SK-N-SH treated with all-trans-retinoic acid at 6 μM for 48 hours (cell line): ENCODE measurements at regions not wholly inside any gene's neighbourhood (a gene's known extent, or its start where the extent isn't known, plus 50 kb on each side); places are given as distances from the start of the nearest gene placed in this dataset.

Experiments
- ATAC-seq: fragments of 200-7000 bp; cut with Tn5 transposase; 3 replicates; pipeline ENCODE4 v1.9.1; 2020; ENCODE audit warnings: mild to moderate bottlenecking, moderate library complexity
- BACH2 ChIP-seq: fragments of 250-450 bp; sonication (Bioruptor Pico); IDR thresholded peaks from 2 replicates; pipeline ENCODE4 v1.9.0; 2021; ENCODE audit warnings: mild to moderate bottlenecking, borderline replicate concordance
- CSDC2 ChIP-seq: fragments of 250-450 bp; sonication (Bioruptor Pico); IDR thresholded peaks from 2 replicates; pipeline ENCODE4 v1.5.0; 2020; ENCODE audit warnings: mild to moderate bottlenecking, moderate library complexity
- ESRRG ChIP-seq: fragments of 250-450 bp; sonication (Bioruptor Pico); IDR thresholded peaks from 2 replicates; pipeline ENCODE4 v1.6.1; 2021; ENCODE audit warnings: mild to moderate bottlenecking
- GLIS3 ChIP-seq: fragments of 250-450 bp; sonication (Bioruptor Pico); IDR thresholded peaks from 2 replicates; pipeline ENCODE4 v1.5.0; 2020; ENCODE audit warnings: mild to moderate bottlenecking, moderate library complexity
- ISL1 ChIP-seq: fragments of 250-450 bp; sonication (Bioruptor Pico); IDR thresholded peaks from 2 replicates; pipeline ENCODE4 v2.1.2; 2022; ENCODE audit warnings: mild to moderate bottlenecking, moderate library complexity
- PPARA ChIP-seq: fragments of 250-450 bp; sonication (Bioruptor Pico); IDR thresholded peaks from 2 replicates; pipeline ENCODE4 v1.5.0; 2020; ENCODE audit warnings: mild to moderate bottlenecking, borderline replicate concordance
- RARB ChIP-seq: fragments of 250-450 bp; sonication (Bioruptor Pico); IDR thresholded peaks from 2 replicates; pipeline ENCODE4 v1.8.0; 2021; ENCODE audit warnings: mild to moderate bottlenecking, moderate library complexity
- SNAI2 ChIP-seq: fragments of 250-450 bp; sonication (Bioruptor Pico); IDR thresholded peaks from 2 replicates; pipeline ENCODE4 v1.5.0; 2020; ENCODE audit warnings: mild to moderate bottlenecking, moderate library complexity
- TCF4 ChIP-seq: fragments of 250-450 bp; sonication (Bioruptor Pico); IDR thresholded peaks from 2 replicates; pipeline ENCODE4 v1.8.0; 2021; ENCODE audit warnings: mild to moderate bottlenecking, moderate library complexity, borderline replicate concordance
- TOX ChIP-seq: fragments of 250-450 bp; sonication (Bioruptor Pico); IDR thresholded peaks from 2 replicates; pipeline ENCODE4 v1.8.0; 2021; ENCODE audit warnings: mild to moderate bottlenecking, moderate library complexity, borderline replicate concordance
- ZC3H10 ChIP-seq: fragments of 250-450 bp; sonication (Bioruptor Pico); IDR thresholded peaks from 2 replicates; pipeline ENCODE4 v1.5.1; 2021; ENCODE audit warnings: mild to moderate bottlenecking, moderate library complexity
- ZFP3 ChIP-seq: fragments of 250-450 bp; sonication (Bioruptor Pico); IDR thresholded peaks from 2 replicates; pipeline ENCODE4 v1.5.0; 2020; ENCODE audit warnings: mild to moderate bottlenecking, moderate library complexity
- ZNF565 ChIP-seq: fragments of 450-650 bp; formaldehyde crosslinking; conservative IDR thresholded peaks from 2 replicates; pipeline ENCODE4 v1.5.0; 2020; ENCODE audit warnings: low read depth, mild to moderate bottlenecking, moderate library complexity
- ZNF70 ChIP-seq: fragments of 450-650 bp; formaldehyde crosslinking; IDR thresholded peaks from 2 replicates; pipeline ENCODE4 v1.5.0; 2020; ENCODE audit warnings: mild to moderate bottlenecking, moderate library complexity
- ZNF8 ChIP-seq: fragments of 450-650 bp; formaldehyde crosslinking; IDR thresholded peaks from 2 replicates; pipeline ENCODE4 v1.5.0; 2020; ENCODE audit warnings: mild to moderate bottlenecking, moderate library complexity
- TF ChIP-seq, protein P1 (sequence below): fragments of 250-450 bp; sonication (Bioruptor Pico); IDR thresholded peaks from 2 replicates; pipeline ENCODE4 v1.5.0; 2020; ENCODE audit warnings: mild to moderate bottlenecking, moderate library complexity
- TF ChIP-seq, protein P2 (sequence below): fragments of 250-450 bp; sonication (Bioruptor Pico); IDR thresholded peaks from 2 replicates; pipeline ENCODE4 v1.8.0; 2020; ENCODE audit warnings: mild to moderate bottlenecking, moderate library complexity, borderline replicate concordance
- TF ChIP-seq, protein P3 (sequence below): fragments of 250-450 bp; sonication (Bioruptor Pico); IDR thresholded peaks from 2 replicates; pipeline ENCODE4 v1.5.1; 2020; ENCODE audit warnings: low read depth, mild to moderate bottlenecking, moderate library complexity
- TF ChIP-seq, protein P4 (sequence below): fragments of 250-450 bp; sonication (Bioruptor Pico); IDR thresholded peaks from 2 replicates; pipeline ENCODE4 v1.8.0; 2021; ENCODE audit warnings: low read depth, mild to moderate bottlenecking, moderate library complexity, borderline replicate concordance
- TF ChIP-seq, protein P5 (sequence below): fragments of 250-450 bp; sonication (Bioruptor Pico); IDR thresholded peaks from 2 replicates; pipeline ENCODE4 v1.5.1; 2021; ENCODE audit warnings: mild to moderate bottlenecking, moderate library complexity

DNA sequence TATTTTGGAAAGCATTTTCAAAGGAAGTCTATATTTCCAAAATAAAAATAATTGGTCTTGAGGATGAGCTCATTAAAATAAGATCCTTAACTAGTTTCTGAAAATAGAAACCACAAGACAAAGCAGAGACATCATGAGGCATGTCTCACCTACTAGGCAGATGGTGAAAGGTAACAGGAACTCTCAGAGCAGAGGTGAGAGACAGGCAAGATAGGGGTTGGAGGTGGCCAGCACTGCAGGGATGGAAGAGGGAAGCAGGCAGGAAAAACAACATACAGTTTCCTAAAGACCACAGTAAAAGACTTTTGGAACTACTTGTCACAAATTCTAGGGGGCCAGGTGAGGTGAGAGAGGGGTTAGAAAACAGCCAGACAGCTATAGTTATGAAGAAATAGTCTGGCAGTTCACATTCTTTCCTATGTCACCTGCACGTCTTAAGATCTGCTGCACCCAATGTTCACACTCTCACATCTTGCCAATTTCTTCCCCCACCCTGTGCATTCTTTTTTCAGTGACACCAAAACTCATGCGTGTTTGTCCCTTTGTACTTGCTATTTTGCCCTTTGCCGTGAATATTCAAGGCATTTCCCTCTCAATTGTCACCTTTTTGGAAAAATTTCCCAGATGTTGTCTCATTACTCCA lies 341.7 kb upstream of the KITLG start:
- no peak for ATAC-seq
- TF ChIP-seq BACH2 (CRISPR knock-in tag) (no peak), ISL1 (no peak), ZNF70 (no peak), ZNF8 (no peak), TOX (no peak), ESRRG (CRISPR knock-in tag) (no peak), GLIS3 (no peak), RARB (CRISPR knock-in tag) (no peak), SNAI2 (no peak), ZC3H10 (no peak)
- TF ChIP-seq, protein P1, sequence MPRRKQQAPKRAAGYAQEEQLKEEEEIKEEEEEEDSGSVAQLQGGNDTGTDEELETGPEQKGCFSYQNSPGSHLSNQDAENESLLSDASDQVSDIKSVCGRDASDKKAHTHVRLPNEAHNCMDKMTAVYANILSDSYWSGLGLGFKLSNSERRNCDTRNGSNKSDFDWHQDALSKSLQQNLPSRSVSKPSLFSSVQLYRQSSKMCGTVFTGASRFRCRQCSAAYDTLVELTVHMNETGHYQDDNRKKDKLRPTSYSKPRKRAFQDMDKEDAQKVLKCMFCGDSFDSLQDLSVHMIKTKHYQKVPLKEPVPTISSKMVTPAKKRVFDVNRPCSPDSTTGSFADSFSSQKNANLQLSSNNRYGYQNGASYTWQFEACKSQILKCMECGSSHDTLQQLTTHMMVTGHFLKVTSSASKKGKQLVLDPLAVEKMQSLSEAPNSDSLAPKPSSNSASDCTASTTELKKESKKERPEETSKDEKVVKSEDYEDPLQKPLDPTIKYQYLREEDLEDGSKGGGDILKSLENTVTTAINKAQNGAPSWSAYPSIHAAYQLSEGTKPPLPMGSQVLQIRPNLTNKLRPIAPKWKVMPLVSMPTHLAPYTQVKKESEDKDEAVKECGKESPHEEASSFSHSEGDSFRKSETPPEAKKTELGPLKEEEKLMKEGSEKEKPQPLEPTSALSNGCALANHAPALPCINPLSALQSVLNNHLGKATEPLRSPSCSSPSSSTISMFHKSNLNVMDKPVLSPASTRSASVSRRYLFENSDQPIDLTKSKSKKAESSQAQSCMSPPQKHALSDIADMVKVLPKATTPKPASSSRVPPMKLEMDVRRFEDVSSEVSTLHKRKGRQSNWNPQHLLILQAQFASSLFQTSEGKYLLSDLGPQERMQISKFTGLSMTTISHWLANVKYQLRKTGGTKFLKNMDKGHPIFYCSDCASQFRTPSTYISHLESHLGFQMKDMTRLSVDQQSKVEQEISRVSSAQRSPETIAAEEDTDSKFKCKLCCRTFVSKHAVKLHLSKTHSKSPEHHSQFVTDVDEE (CRISPR knock-in tag), result no peak
- TF ChIP-seq, protein P2, sequence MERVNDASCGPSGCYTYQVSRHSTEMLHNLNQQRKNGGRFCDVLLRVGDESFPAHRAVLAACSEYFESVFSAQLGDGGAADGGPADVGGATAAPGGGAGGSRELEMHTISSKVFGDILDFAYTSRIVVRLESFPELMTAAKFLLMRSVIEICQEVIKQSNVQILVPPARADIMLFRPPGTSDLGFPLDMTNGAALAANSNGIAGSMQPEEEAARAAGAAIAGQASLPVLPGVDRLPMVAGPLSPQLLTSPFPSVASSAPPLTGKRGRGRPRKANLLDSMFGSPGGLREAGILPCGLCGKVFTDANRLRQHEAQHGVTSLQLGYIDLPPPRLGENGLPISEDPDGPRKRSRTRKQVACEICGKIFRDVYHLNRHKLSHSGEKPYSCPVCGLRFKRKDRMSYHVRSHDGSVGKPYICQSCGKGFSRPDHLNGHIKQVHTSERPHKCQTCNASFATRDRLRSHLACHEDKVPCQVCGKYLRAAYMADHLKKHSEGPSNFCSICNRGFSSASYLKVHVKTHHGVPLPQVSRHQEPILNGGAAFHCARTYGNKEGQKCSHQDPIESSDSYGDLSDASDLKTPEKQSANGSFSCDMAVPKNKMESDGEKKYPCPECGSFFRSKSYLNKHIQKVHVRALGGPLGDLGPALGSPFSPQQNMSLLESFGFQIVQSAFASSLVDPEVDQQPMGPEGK (CRISPR knock-in tag), result no peak

DNA sequence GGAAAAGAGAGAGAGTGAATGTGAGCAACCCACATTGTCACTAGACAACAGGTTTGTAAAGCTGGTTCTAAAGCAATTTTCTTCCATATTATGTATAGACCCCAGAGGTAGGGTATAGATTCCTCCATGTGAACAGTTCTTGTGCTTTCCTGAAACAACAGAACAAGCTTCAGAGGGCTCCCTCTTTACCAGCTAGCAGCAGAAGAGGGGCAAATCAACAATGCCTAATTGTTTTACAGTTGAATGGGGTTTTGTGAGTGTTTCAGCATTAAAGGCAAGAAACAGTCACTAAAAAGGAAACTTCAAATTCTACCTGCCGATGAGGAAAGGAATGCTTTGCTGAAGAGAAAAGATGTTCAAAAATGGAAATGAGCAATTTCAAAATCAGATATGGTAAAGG lies 341.2 kb upstream of the KITLG start:
- no peak for TF ChIP-seq ZFP3 (CRISPR knock-in tag)
- TF ChIP-seq, protein P3, sequence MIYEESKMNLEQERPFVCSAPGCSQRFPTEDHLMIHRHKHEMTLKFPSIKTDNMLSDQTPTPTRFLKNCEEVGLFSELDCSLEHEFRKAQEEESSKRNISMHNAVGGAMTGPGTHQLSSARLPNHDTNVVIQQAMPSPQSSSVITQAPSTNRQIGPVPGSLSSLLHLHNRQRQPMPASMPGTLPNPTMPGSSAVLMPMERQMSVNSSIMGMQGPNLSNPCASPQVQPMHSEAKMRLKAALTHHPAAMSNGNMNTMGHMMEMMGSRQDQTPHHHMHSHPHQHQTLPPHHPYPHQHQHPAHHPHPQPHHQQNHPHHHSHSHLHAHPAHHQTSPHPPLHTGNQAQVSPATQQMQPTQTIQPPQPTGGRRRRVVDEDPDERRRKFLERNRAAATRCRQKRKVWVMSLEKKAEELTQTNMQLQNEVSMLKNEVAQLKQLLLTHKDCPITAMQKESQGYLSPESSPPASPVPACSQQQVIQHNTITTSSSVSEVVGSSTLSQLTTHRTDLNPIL, result no peak
- TF ChIP-seq ZNF565, result no peak
- no peak for TF ChIP-seq CSDC2 (CRISPR knock-in tag)
- no peak for TF ChIP-seq ZNF8
- no peak for TF ChIP-seq ISL1
- TF ChIP-seq, protein P4, sequence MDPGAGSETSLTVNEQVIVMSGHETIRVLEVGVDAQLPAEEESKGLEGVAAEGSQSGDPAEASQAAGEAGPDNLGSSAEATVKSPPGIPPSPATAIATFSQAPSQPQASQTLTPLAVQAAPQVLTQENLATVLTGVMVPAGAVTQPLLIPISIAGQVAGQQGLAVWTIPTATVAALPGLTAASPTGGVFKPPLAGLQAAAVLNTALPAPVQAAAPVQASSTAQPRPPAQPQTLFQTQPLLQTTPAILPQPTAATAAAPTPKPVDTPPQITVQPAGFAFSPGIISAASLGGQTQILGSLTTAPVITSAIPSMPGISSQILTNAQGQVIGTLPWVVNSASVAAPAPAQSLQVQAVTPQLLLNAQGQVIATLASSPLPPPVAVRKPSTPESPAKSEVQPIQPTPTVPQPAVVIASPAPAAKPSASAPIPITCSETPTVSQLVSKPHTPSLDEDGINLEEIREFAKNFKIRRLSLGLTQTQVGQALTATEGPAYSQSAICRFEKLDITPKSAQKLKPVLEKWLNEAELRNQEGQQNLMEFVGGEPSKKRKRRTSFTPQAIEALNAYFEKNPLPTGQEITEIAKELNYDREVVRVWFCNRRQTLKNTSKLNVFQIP, result no peak
- TF ChIP-seq PPARA (CRISPR knock-in tag), result no peak
- ATAC-seq, result no peak

DNA sequence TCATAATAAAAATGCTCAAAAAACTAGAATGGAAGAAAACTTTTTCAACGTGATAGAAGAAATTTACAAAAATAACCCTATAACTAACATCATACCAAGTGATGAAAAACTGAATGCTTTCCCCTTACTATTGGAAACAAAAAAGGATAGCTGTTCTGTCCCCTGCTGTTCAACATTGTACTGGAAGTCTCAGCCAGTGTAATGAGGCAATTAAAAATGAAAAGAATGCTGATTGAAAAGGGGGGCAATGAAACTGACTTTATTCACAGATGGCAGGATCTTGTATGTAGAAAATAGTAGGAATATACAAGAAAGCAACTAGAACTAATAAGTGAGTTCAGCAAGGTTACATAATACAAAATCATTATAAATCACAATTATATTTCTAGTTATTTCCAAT lies 337.9 kb upstream of the KITLG start:
- ATAC-seq, result no peak
- no peak for TF ChIP-seq ZNF8
- TF ChIP-seq, protein P3, result no peak
- no peak for TF ChIP-seq ZNF565
- TF ChIP-seq, protein P4, result no peak
- TF ChIP-seq TCF4 (CRISPR knock-in tag), result no peak
- TF ChIP-seq, protein P5, sequence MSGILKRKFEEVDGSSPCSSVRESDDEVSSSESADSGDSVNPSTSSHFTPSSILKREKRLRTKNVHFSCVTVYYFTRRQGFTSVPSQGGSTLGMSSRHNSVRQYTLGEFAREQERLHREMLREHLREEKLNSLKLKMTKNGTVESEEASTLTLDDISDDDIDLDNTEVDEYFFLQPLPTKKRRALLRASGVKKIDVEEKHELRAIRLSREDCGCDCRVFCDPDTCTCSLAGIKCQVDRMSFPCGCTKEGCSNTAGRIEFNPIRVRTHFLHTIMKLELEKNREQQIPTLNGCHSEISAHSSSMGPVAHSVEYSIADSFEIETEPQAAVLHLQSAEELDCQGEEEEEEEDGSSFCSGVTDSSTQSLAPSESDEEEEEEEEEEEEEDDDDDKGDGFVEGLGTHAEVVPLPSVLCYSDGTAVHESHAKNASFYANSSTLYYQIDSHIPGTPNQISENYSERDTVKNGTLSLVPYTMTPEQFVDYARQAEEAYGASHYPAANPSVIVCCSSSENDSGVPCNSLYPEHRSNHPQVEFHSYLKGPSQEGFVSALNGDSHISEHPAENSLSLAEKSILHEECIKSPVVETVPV, result no peak
- TF ChIP-seq, protein P1 (CRISPR knock-in tag), result no peak
- TF ChIP-seq, protein P2 (CRISPR knock-in tag), result no peak
- TF ChIP-seq ISL1, result no peak
- no peak for TF ChIP-seq SNAI2
- no peak for TF ChIP-seq BACH2 (CRISPR knock-in tag)
- no peak for TF ChIP-seq ZC3H10
- TF ChIP-seq CSDC2 (CRISPR knock-in tag), result no peak
